ENCODE measurements at regions not wholly inside any gene's neighbourhood (a gene's known extent, or its start where the extent isn't known, plus 50 kb on each side); places are given as distances from the start of the nearest gene placed in this dataset.

- TF ChIP-seq POLR2A (IDR thresholded peaks at IDR 0.05) (no peak), CTCF (IDR thresholded peaks at IDR 0.05) (no peak), EP300 (IDR thresholded peaks at IDR 0.05) (no peak)
- H3K4me3 ChIP-seq: no peak overlapping the region
- DNase-seq: no peak
- H3K27ac ChIP-seq: no peak overlapping the region
- no peaks in the 10 kb centered on the region for H3K4me1 ChIP-seq (ENCODE audit: insufficient read depth)
- intact Hi-C loops (cut with DNase I): no loop called here
- H3K36me3 ChIP-seq: no peaks in the 10 kb centered on the region
- no peaks in the 10 kb centered on the region for H3K27me3 ChIP-seq
- H3K9me3 ChIP-seq: no peaks in the 10 kb centered on the region
- WGBS, 3 donors: 37 to 43% (median 37%) methylated on average over 1 of the region's 1 CpG
Observed at GRCh38 chrX:26631385-26631784, 415.4 kb downstream of the MAGEB5 start.

- Histone ChIP-seq H3K27me3 (no peaks in the 10 kb centered on the region), H3K4me3 (no peak overlapping the region), H3K36me3 (no peaks in the 10 kb centered on the region), H3K4me1 (ENCODE audit: insufficient read depth) (no peaks in the 10 kb centered on the region), H3K27ac (no peak overlapping the region), H3K9me3 (no peaks in the 10 kb centered on the region)
- TF ChIP-seq EP300 (IDR thresholded peaks at IDR 0.05) (no peak), CTCF (IDR thresholded peaks at IDR 0.05) (no peak), POLR2A (IDR thresholded peaks at IDR 0.05) (no peak)
- DNase-seq: no peak
- intact Hi-C loops (cut with DNase I): no loop called here
- 46 to 57% (median 49%) methylated on average over 2 of the region's 2 CpGs for WGBS, 3 donors
Observed at GRCh38 chrX:26613956-26614355, 398.0 kb downstream of the MAGEB5 start.

GRCh38 chrX:26606971-26607370 is 391.0 kb downstream of the MAGEB5 start:
- WGBS, 3 donors: 64 to 92% (median 76%) methylated on average over 1 of the region's 1 CpG
- Histone ChIP-seq H3K36me3 (no peaks in the 10 kb centered on the region), H3K27ac (no peak overlapping the region), H3K4me1 (ENCODE audit: insufficient read depth) (no peaks in the 10 kb centered on the region), H3K4me3 (no peak overlapping the region), H3K27me3 (no peaks in the 10 kb centered on the region), H3K9me3 (no peaks in the 10 kb centered on the region)
- intact Hi-C loops (cut with DNase I): no loop called here
- no peak for DNase-seq
- TF ChIP-seq EP300 (IDR thresholded peaks at IDR 0.05) (no peak), POLR2A (IDR thresholded peaks at IDR 0.05) (no peak), CTCF (IDR thresholded peaks at IDR 0.05) (no peak)

- no peaks in the 10 kb centered on the region for H3K27me3 ChIP-seq
- no peaks in the 10 kb centered on the region for H3K9me3 ChIP-seq
- WGBS, 3 donors: 44 to 53% (median 47%) methylated on average over 2 of the region's 2 CpGs
- DNase-seq: no peak
- H3K4me3 ChIP-seq: no peak overlapping the region
- intact Hi-C loops (cut with DNase I): no loop called here
- no peak for TF ChIP-seq POLR2A (IDR thresholded peaks at IDR 0.05)
- TF ChIP-seq EP300 (IDR thresholded peaks at IDR 0.05): no peak
- no peak for TF ChIP-seq CTCF (IDR thresholded peaks at IDR 0.05)
- no peaks in the 10 kb centered on the region for H3K4me1 ChIP-seq (ENCODE audit: insufficient read depth)
- no peak overlapping the region for H3K27ac ChIP-seq
- H3K36me3 ChIP-seq: no peaks in the 10 kb centered on the region
Observed at GRCh38 chrX:26597981-26598380, 382.0 kb downstream of the MAGEB5 start.

- Histone ChIP-seq H3K9me3 (no peaks in the 10 kb centered on the region), H3K4me3 (no peak overlapping the region), H3K27me3 (no peaks in the 10 kb centered on the region), H3K27ac (no peak overlapping the region), H3K36me3 (no peaks in the 10 kb centered on the region), H3K4me1 (ENCODE audit: insufficient read depth) (no peaks in the 10 kb centered on the region)
- no peak for DNase-seq
- intact Hi-C loops (cut with DNase I): no loop called here
- WGBS, 3 donors: 49 to 66% (median 64%) methylated on average over 6 of the region's 6 CpGs
- TF ChIP-seq POLR2A (IDR thresholded peaks at IDR 0.05) (no peak), CTCF (IDR thresholded peaks at IDR 0.05) (no peak), EP300 (IDR thresholded peaks at IDR 0.05) (no peak)
Observed at GRCh38 chrX:26590849-26591248, 374.9 kb downstream of the MAGEB5 start.
